ENCODE measurements at regions not wholly inside any gene's neighbourhood (a gene's known extent, or its start where the extent isn't known, plus 50 kb on each side); places are given as distances from the start of the nearest gene placed in this dataset.

DNA sequence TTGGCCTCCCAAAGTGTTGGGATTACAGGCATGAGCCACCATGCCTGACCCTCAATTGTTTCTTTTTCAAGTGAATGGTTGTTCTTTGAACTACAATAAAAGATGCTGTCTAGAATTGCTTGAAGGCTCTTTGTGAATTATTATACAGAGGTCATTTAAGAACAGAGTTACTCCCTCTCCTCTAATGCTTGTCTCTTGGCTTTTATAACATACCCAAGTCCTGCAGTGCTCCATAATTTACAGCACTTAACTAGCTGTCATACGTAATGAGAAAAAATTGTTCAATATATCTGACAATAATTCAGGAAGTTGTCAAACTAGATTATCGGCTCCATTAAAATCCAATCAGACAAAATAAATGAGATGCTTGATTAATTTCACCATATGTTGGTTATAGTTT is 823.0 kb upstream of the ATXN7L3B start:
- TF ChIP-seq POLR2A (IDR thresholded peaks at IDR 0.05) = no peak
- TF ChIP-seq, protein P1, sequence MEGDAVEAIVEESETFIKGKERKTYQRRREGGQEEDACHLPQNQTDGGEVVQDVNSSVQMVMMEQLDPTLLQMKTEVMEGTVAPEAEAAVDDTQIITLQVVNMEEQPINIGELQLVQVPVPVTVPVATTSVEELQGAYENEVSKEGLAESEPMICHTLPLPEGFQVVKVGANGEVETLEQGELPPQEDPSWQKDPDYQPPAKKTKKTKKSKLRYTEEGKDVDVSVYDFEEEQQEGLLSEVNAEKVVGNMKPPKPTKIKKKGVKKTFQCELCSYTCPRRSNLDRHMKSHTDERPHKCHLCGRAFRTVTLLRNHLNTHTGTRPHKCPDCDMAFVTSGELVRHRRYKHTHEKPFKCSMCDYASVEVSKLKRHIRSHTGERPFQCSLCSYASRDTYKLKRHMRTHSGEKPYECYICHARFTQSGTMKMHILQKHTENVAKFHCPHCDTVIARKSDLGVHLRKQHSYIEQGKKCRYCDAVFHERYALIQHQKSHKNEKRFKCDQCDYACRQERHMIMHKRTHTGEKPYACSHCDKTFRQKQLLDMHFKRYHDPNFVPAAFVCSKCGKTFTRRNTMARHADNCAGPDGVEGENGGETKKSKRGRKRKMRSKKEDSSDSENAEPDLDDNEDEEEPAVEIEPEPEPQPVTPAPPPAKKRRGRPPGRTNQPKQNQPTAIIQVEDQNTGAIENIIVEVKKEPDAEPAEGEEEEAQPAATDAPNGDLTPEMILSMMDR (IDR thresholded peaks at IDR 0.05) = no peak
